ENCODE measurements at regions not wholly inside any gene's neighbourhood (a gene's known extent, or its start where the extent isn't known, plus 50 kb on each side); places are given as distances from the start of the nearest gene placed in this dataset.

- TF ChIP-seq CHD7 (IDR thresholded peaks at IDR 0.05; ENCODE audit: insufficient replicate concordance, low read length) = no peak
- TF ChIP-seq JUN (IDR thresholded peaks at IDR 0.05; ENCODE audit: low read depth, low read length) = no peak
- TF ChIP-seq, protein P1, sequence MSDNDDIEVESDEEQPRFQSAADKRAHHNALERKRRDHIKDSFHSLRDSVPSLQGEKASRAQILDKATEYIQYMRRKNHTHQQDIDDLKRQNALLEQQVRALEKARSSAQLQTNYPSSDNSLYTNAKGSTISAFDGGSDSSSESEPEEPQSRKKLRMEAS (IDR thresholded peaks at IDR 0.05) = no peak
- TF ChIP-seq GTF2F1 (IDR thresholded peaks at IDR 0.05; ENCODE audit: borderline replicate concordance, low read depth, low read length) = no peak
- TF ChIP-seq SIX5 (IDR thresholded peaks at IDR 0.05; ENCODE audit: low read depth, low read length) = no peak
- TF ChIP-seq NRF1 (IDR thresholded peaks at IDR 0.05; ENCODE audit: low read depth, low read length) = no peak
- no peak for TF ChIP-seq KDM4A (IDR thresholded peaks at IDR 0.05; ENCODE audit: low read depth, low read length, severe bottlenecking)
- TF ChIP-seq CBX5 (IDR thresholded peaks at IDR 0.05; ENCODE audit: low read depth, low read length) = no peak
- TF ChIP-seq BACH1 (IDR thresholded peaks at IDR 0.05; ENCODE audit: low read length) = no peak
- no peak for TF ChIP-seq GABPA (IDR thresholded peaks at IDR 0.05; ENCODE audit: borderline replicate concordance, insufficient read depth, low read length)
- no peak for TF ChIP-seq HDAC6 (IDR thresholded peaks at IDR 0.05; ENCODE audit: low read depth, low read length)
- no peak for TF ChIP-seq JUND (IDR thresholded peaks at IDR 0.05; ENCODE audit: low read length)
Measured at GRCh38 chr6:115768500-115768899, 292.2 kb downstream of the FRK start (continued).
